IPS-20b (cell line): ENCODE measurements at regions not wholly inside any gene's neighbourhood (a gene's known extent, or its start where the extent isn't known, plus 50 kb on each side); places are given as distances from the start of the nearest gene placed in this dataset.

Experiments
- H3K27ac ChIP-seq: one replicate; pipeline ENCODE4 v1.5.1; 2013; ENCODE audit warnings: low read length
- H3K27me3 ChIP-seq: 2 replicates; pipeline ENCODE4 v1.6.1; 2013; ENCODE audit warnings: mild to moderate bottlenecking, low read length, inconsistent platforms; ENCODE audit not compliant: insufficient read depth
- H3K36me3 ChIP-seq: 2 replicates; pipeline ENCODE4 v1.6.1; 2013; ENCODE audit warnings: low read depth, mild to moderate bottlenecking, inconsistent platforms, low read length, moderate library complexity; ENCODE audit not compliant: insufficient read depth
- H3K4me1 ChIP-seq: 2 replicates; pipeline ENCODE4 v1.6.1; 2013; ENCODE audit warnings: mild to moderate bottlenecking, control low read depth, inconsistent platforms, low read length, moderate library complexity; ENCODE audit not compliant: insufficient read depth
- H3K4me3 ChIP-seq: 2 replicates; pipeline ENCODE4 v1.5.1; 2013; ENCODE audit warnings: mild to moderate bottlenecking, low read length, inconsistent platforms
- H3K9ac ChIP-seq: 2 replicates; pipeline ENCODE4 v1.6.1; 2013; ENCODE audit warnings: low read depth, mild to moderate bottlenecking, inconsistent platforms, low read length, moderate library complexity
- H3K9me3 ChIP-seq: 2 replicates; pipeline ENCODE4 v1.6.1; 2013; ENCODE audit warnings: mild to moderate bottlenecking, low read depth, low read length, inconsistent platforms; ENCODE audit not compliant: insufficient read depth

GRCh38 chr9:14487547-14488185 lies 173.7 kb upstream of the NFIB start:
- Histone ChIP-seq H3K27ac (no peak overlapping the region), H3K9ac (no peak overlapping the region), H3K4me1 (no peaks in the 10 kb centered on the region)

GRCh38 chr9:14485366-14485765 lies 171.4 kb upstream of the NFIB start:
- peaks cover 3% of the 10 kb centered on the region; the same call in 1 of the 2 replicates for H3K4me1 ChIP-seq
- H3K9me3 ChIP-seq, result no peaks in the 10 kb centered on the region
- H3K36me3 ChIP-seq, result no peaks in the 10 kb centered on the region
- no peak overlapping the region for H3K27ac ChIP-seq
- H3K4me3 ChIP-seq, result no peak overlapping the region
- no peak overlapping the region for H3K9ac ChIP-seq
- no peaks in the 10 kb centered on the region for H3K27me3 ChIP-seq

More at GRCh38 chr9:14487547-14488185, 173.7 kb upstream of the NFIB start:
- Histone ChIP-seq H3K4me3 (no peak overlapping the region), H3K36me3 (no peaks in the 10 kb centered on the region), H3K27me3 (no peaks in the 10 kb centered on the region), H3K9me3 (no peaks in the 10 kb centered on the region)

- Histone ChIP-seq H3K27ac (no peak overlapping the region), H3K9ac (no peak overlapping the region), H3K4me3 (no peak overlapping the region), H3K4me1 (peaks cover 13% of the 10 kb centered on the region), H3K9me3 (no peaks in the 10 kb centered on the region), H3K27me3 (no peaks in the 10 kb centered on the region), H3K36me3 (no peaks in the 10 kb centered on the region)
Measured at GRCh38 chr9:14482856-14483255, 168.9 kb upstream of the NFIB start.

GRCh38 chr9:14480526-14480925 lies 166.6 kb upstream of the NFIB start:
- no peak overlapping the region for H3K27ac ChIP-seq

GRCh38 chr9:14479163-14479560 lies 165.2 kb upstream of the NFIB start:
- H3K9ac ChIP-seq, result no peak overlapping the region
- H3K36me3 ChIP-seq, result no peaks in the 10 kb centered on the region
- H3K27me3 ChIP-seq, result no peaks in the 10 kb centered on the region
- no peak overlapping the region for H3K27ac ChIP-seq
- no peaks in the 10 kb centered on the region for H3K9me3 ChIP-seq
- peaks cover 13% of the 10 kb centered on the region for H3K4me1 ChIP-seq
- H3K4me3 ChIP-seq, result no peak overlapping the region

More at GRCh38 chr9:14480526-14480925, 166.6 kb upstream of the NFIB start:
- H3K36me3 ChIP-seq, result no peaks in the 10 kb centered on the region
- H3K27me3 ChIP-seq, result no peaks in the 10 kb centered on the region
- H3K4me3 ChIP-seq, result no peak overlapping the region
- H3K4me1 ChIP-seq, result peaks cover 13% of the 10 kb centered on the region
- H3K9ac ChIP-seq, result no peak overlapping the region
- no peaks in the 10 kb centered on the region for H3K9me3 ChIP-seq

GRCh38 chr9:14478175-14479162 lies 164.5 kb upstream of the NFIB start:
- no peak overlapping the region for H3K9ac ChIP-seq
- H3K27me3 ChIP-seq, result no peaks in the 10 kb centered on the region

GRCh38 chr9:14471041-14471440 lies 157.1 kb upstream of the NFIB start:
- Histone ChIP-seq H3K9me3 (no peaks in the 10 kb centered on the region), H3K36me3 (no peaks in the 10 kb centered on the region), H3K27me3 (no peaks in the 10 kb centered on the region)

More at GRCh38 chr9:14478175-14479162, 164.5 kb upstream of the NFIB start:
- Histone ChIP-seq H3K4me3 (no peak overlapping the region), H3K36me3 (no peaks in the 10 kb centered on the region), H3K9me3 (no peaks in the 10 kb centered on the region), H3K27ac (no peak overlapping the region), H3K4me1 (peaks cover 13% of the 10 kb centered on the region)

GRCh38 chr9:14467675-14468374 lies 153.9 kb upstream of the NFIB start:
- peaks cover 14% of the 10 kb centered on the region; the same call in 1 of the 2 replicates for H3K4me1 ChIP-seq
- no peaks in the 10 kb centered on the region for H3K36me3 ChIP-seq
- no peak overlapping the region for H3K9ac ChIP-seq
- no peak overlapping the region for H3K27ac ChIP-seq
- no peaks in the 10 kb centered on the region for H3K9me3 ChIP-seq
- H3K4me3 ChIP-seq, result no peak overlapping the region
- H3K27me3 ChIP-seq, result no peaks in the 10 kb centered on the region

More at GRCh38 chr9:14471041-14471440, 157.1 kb upstream of the NFIB start:
- Histone ChIP-seq H3K4me3 (no peak overlapping the region), H3K9ac (no peak overlapping the region), H3K4me1 (peaks cover 10% of the 10 kb centered on the region; the same call in 1 of the 2 replicates), H3K27ac (no peak overlapping the region)

GRCh38 chr9:14466828-14467227 lies 152.9 kb upstream of the NFIB start:
- H3K27ac ChIP-seq, result peak overlapping the region; percentile 5
- H3K36me3 ChIP-seq, result no peaks in the 10 kb centered on the region
- H3K9ac ChIP-seq, result peak overlapping the region; percentile 30; the same call in 1 of the 2 replicates
- H3K9me3 ChIP-seq, result no peaks in the 10 kb centered on the region
- no peaks in the 10 kb centered on the region for H3K27me3 ChIP-seq
- peaks cover 14% of the 10 kb centered on the region; the same call in 1 of the 2 replicates for H3K4me1 ChIP-seq
- H3K4me3 ChIP-seq, result peak overlapping the region; percentile 23

GRCh38 chr9:14466429-14466818 lies 152.5 kb upstream of the NFIB start:
- H3K27ac ChIP-seq, result no peak overlapping the region
- peak overlapping the region; percentile 30; the same call in 1 of the 2 replicates for H3K9ac ChIP-seq
- no peaks in the 10 kb centered on the region for H3K9me3 ChIP-seq
- H3K4me3 ChIP-seq, result peak overlapping the region; percentile 23; the same call in 1 of the 2 replicates
- no peaks in the 10 kb centered on the region for H3K27me3 ChIP-seq
- no peaks in the 10 kb centered on the region for H3K36me3 ChIP-seq
- peaks cover 14% of the 10 kb centered on the region; the same call in 1 of the 2 replicates for H3K4me1 ChIP-seq

- H3K36me3 ChIP-seq, result no peaks in the 10 kb centered on the region
Measured at GRCh38 chr9:14462950-14463349, 149.0 kb upstream of the NFIB start.

More at GRCh38 chr9:14462950-14463349, 149.0 kb upstream of the NFIB start:
- Histone ChIP-seq H3K9me3 (no peaks in the 10 kb centered on the region), H3K27ac (no peak overlapping the region), H3K27me3 (no peaks in the 10 kb centered on the region), H3K4me1 (peaks cover 14% of the 10 kb centered on the region; the same call in 1 of the 2 replicates), H3K4me3 (no peak overlapping the region), H3K9ac (no peak overlapping the region)
